Activated CD8-positive, alpha-beta T cell treated with anti-CD3 and anti-CD28 coated beads for 36 hours (primary cell): ENCODE measurements at regions not wholly inside any gene's neighbourhood (a gene's known extent, or its start where the extent isn't known, plus 50 kb on each side); places are given as distances from the start of the nearest gene placed in this dataset.
"Not testable (repeated sequence)": the region's sequence is repeated elsewhere in the genome, so short reads cannot be mapped to it uniquely, and the experiment has no call there.

Experiments used
- ATAC-seq: fragments of 200-7000 bp; cut with Tn5 transposase; one replicate; pipeline ENCODE4 v1.10.0; 2021; ENCODE audit warnings: mild to moderate bottlenecking, moderate library complexity
- CTCF ChIA-PET: fragments of 350-600 bp; sonication (Branson Sonifier 250); formaldehyde crosslinking; loops from one replicate; lab custom pipeline; 2021; ENCODE audit warnings: antibody characterized with exemption; lab: Charles Lee
- POLR2A ChIA-PET: fragments of 350-600 bp; sonication (Branson Sonifier 250); formaldehyde crosslinking; loops from one replicate; lab custom pipeline; 2021; ENCODE audit warnings: antibody characterized with exemption; lab: Charles Lee
- DNase-seq: peaks from one replicate; pipeline ENCODE4 v3.0.0-alpha.2; 2020
- H3K27ac Mint-ChIP-seq: one replicate; pipeline ENCODE4 v1.8.0; 2021; ENCODE audit warnings: mild to moderate bottlenecking, mixed read lengths
- H3K27me3 Mint-ChIP-seq: one replicate; pipeline ENCODE4 v1.8.0; 2021; ENCODE audit warnings: mixed read lengths
- H3K36me3 Mint-ChIP-seq: one replicate; pipeline ENCODE4 v1.8.0; 2021; ENCODE audit warnings: low read depth, mixed read lengths
- H3K4me1 Mint-ChIP-seq: one replicate; pipeline ENCODE4 v1.8.0; 2021; ENCODE audit warnings: low read depth, mixed read lengths
- H3K4me3 Mint-ChIP-seq: one replicate; pipeline ENCODE4 v1.8.0; 2021; ENCODE audit warnings: mild to moderate bottlenecking, moderate library complexity, mixed read lengths
- H3K9me3 Mint-ChIP-seq: one replicate; pipeline ENCODE4 v1.8.0; 2021; ENCODE audit warnings: mixed read lengths
- intact Hi-C: fragments of 100-400 bp; cut with micrococcal nuclease; formaldehyde crosslinking; loops from one replicate; pipeline ENCODE4 v1.10.0; 2022
- TF ChIP-seq, protein P1 (sequence below): fragments of 200-600 bp; IDR thresholded peaks from one replicate; pipeline ENCODE4 v1.8.0; 2022; ENCODE audit warnings: antibody characterized with exemption, mild to moderate bottlenecking

DNA sequence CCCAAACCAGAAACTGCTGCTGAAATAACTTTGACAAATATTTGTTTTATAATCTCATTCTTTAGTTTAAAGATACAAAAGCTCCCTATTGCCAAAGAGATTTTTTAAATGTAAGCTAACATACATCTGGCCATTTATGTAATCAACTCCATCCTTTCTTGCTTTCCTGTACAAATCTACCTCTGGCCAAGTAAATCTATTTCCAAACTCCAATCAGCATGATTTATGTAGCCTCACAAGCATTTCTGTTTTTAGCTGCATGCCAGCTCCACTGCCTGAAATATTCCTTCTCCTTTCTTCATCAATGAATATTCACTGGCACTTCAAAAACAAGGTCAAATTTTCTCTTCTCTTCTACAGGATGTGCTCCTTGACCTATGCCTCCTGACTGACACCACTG lies 80.0 kb downstream of the SHOX2 start:
- H3K4me3 Mint-ChIP-seq: no peak overlapping the region
- ATAC-seq (no peak), DNase-seq (no peak)
- H3K4me1 Mint-ChIP-seq: no peaks in the 10 kb centered on the region
- TF ChIP-seq, protein P1, sequence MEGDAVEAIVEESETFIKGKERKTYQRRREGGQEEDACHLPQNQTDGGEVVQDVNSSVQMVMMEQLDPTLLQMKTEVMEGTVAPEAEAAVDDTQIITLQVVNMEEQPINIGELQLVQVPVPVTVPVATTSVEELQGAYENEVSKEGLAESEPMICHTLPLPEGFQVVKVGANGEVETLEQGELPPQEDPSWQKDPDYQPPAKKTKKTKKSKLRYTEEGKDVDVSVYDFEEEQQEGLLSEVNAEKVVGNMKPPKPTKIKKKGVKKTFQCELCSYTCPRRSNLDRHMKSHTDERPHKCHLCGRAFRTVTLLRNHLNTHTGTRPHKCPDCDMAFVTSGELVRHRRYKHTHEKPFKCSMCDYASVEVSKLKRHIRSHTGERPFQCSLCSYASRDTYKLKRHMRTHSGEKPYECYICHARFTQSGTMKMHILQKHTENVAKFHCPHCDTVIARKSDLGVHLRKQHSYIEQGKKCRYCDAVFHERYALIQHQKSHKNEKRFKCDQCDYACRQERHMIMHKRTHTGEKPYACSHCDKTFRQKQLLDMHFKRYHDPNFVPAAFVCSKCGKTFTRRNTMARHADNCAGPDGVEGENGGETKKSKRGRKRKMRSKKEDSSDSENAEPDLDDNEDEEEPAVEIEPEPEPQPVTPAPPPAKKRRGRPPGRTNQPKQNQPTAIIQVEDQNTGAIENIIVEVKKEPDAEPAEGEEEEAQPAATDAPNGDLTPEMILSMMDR: no peak
- H3K27ac Mint-ChIP-seq: no peak overlapping the region
- intact Hi-C loops: no loop called here
- no peaks in the 10 kb centered on the region for H3K27me3 Mint-ChIP-seq
- ChIA-PET CTCF (no interaction called here), POLR2A (no interaction called here)
- H3K9me3 Mint-ChIP-seq: peaks cover 8% of the 10 kb centered on the region
- no peaks in the 10 kb centered on the region for H3K36me3 Mint-ChIP-seq

- H3K27me3 Mint-ChIP-seq, POLR2A ChIA-PET, H3K27ac Mint-ChIP-seq, H3K4me3 Mint-ChIP-seq, H3K9me3 Mint-ChIP-seq, CTCF ChIA-PET, H3K36me3 Mint-ChIP-seq, H3K4me1 Mint-ChIP-seq, intact Hi-C loops, ATAC-seq, DNase-seq: not testable (repeated sequence)
These were observed 86.3 kb downstream of the SHOX2 start for GRCh38 chr3:158019897-158020296.

- no peaks in the 10 kb centered on the region for H3K36me3 Mint-ChIP-seq
- peaks cover 1% of the 10 kb centered on the region for H3K9me3 Mint-ChIP-seq
- DNase-seq (no peak), ATAC-seq (no peak)
- H3K4me1 Mint-ChIP-seq: no peaks in the 10 kb centered on the region
- no peak overlapping the region for H3K27ac Mint-ChIP-seq
- ChIA-PET POLR2A (no interaction called here), CTCF (no interaction called here)
- peaks cover 2% of the 10 kb centered on the region for H3K27me3 Mint-ChIP-seq
- TF ChIP-seq, protein P1: no peak
- no peak overlapping the region for H3K4me3 Mint-ChIP-seq
- intact Hi-C loops: no loop called here
These were observed 87.8 kb downstream of the SHOX2 start for GRCh38 chr3:158018462-158018861.

DNA sequence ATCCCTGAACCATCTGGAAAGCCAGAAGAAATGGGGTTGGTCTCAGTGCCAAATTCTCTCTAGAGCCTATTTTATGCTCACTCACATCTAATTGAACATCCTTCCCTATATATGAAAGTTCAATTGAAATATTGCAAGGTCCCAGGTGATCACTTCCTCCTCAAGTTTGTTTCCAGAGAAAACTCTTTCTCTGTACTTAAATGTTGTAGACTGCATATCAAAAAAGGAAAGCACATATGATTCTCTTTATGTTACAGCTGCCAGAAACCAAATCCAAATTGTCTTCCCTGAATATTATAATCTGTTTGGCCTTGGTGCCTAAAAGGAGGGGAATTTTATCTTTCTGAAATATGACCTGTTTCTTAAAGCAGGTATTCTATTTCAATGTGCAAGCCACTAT lies 93.3 kb downstream of the SHOX2 start:
- no peak for DNase-seq
- TF ChIP-seq, protein P1: no peak
- CTCF ChIA-PET: no interaction called here
- H3K4me3 Mint-ChIP-seq: no peak overlapping the region
- no peaks in the 10 kb centered on the region for H3K4me1 Mint-ChIP-seq
- POLR2A ChIA-PET: no interaction called here
- intact Hi-C loops: no loop called here
- no peak for ATAC-seq
- no peaks in the 10 kb centered on the region for H3K27me3 Mint-ChIP-seq
- peaks cover 13% of the 10 kb centered on the region for H3K9me3 Mint-ChIP-seq
- no peaks in the 10 kb centered on the region for H3K36me3 Mint-ChIP-seq
- no peak overlapping the region for H3K27ac Mint-ChIP-seq

- ATAC-seq: no peak
- CTCF ChIA-PET: no interaction called here
- Mint-ChIP-seq H3K4me1 (no peaks in the 10 kb centered on the region), H3K4me3 (no peak overlapping the region), H3K27me3 (no peaks in the 10 kb centered on the region), H3K9me3 (peaks cover 6% of the 10 kb centered on the region), H3K36me3 (no peaks in the 10 kb centered on the region), H3K27ac (no peak overlapping the region)
- DNase-seq: no peak
- intact Hi-C loops: no loop called here
- TF ChIP-seq, protein P1: no peak
- POLR2A ChIA-PET: no interaction called here
These were observed 100.7 kb downstream of the SHOX2 start for GRCh38 chr3:158005391-158006100.
